HCT116 (cell line): ENCODE measurements at regions not wholly inside any gene's neighbourhood (a gene's known extent, or its start where the extent isn't known, plus 50 kb on each side); places are given as distances from the start of the nearest gene placed in this dataset.

Experiments
- ATAC-seq: fragments of 200-7000 bp; cut with Tn5 transposase; 2 replicates; pipeline ENCODE4 v1.9.1; 2020; ENCODE audit warnings: mild to moderate bottlenecking, moderate library complexity
- BruUV-seq: library from RNA; stranded (reverse); fragments of 400-500 nt; replicated peaks from 2 replicates; lab custom pipeline; 2021; lab: Mats Ljungman, UMichigan
- CTCF ChIA-PET: fragments of 300-600 bp; sonication (Branson Sonifier 250); formaldehyde crosslinking; loops from one replicate; lab custom pipeline; 2021; ENCODE audit warnings: antibody characterized with exemption; lab: Charles Lee
- POLR2A ChIA-PET: fragments of 300-600, 350-600 bp; sonication (Branson Sonifier 250); formaldehyde crosslinking; loops from one replicate; lab custom pipeline; 2021; ENCODE audit warnings: antibody characterized with exemption; lab: Charles Lee
- RAD21 ChIA-PET, 2 experiments: fragments of 300-600 bp; sonication (Branson Sonifier 250); formaldehyde crosslinking; loops; one replicate each; lab custom pipeline; 2023; ENCODE audit warnings: low total read pairs in 2 of 2; ENCODE audit not compliant: uncharacterized antibody in 2 of 2, unreplicated experiment in 2 of 2, low non-redundant PET in 1 of 2; lab: Charles Lee
- DNase-seq: peaks from one replicate; pipeline ENCODE4 v3.0.0-alpha.2; 2010; ENCODE audit warnings: low read depth, low spot score
- H2AFZ ChIP-seq: fragments of 200-600 bp; shearing (Covaris generic), sonication (generic); 2 replicates; pipeline ENCODE4 v1.6.1; 2017; ENCODE audit warnings: low read depth, mixed run types, mixed read lengths, antibody characterized with exemption, low read length; ENCODE audit not compliant: poor library complexity, severe bottlenecking
- H3K27ac ChIP-seq: 2 replicates; pipeline ENCODE4 v1.5.1; 2012; ENCODE audit warnings: low read depth, low read length
- H3K27me3 ChIP-seq: fragments of 200-600 bp; sonication (generic); 2 replicates; pipeline ENCODE4 v1.6.1; 2016; ENCODE audit warnings: mixed run types, low read length, mixed read lengths; ENCODE audit not compliant: insufficient read depth
- H3K36me3 ChIP-seq, 2 experiments: fragments of 200-500 bp in 1 of 2; fragments of 200-600 bp in 1 of 2; sonication (Bioruptor generic) in 1 of 2; sonication (generic) in 1 of 2; 2 replicates each; pipeline versions ENCODE4 v1.5.1 to v1.6.1; 2014 to 2016; ENCODE audit warnings: low read length in 2 of 2, inconsistent platforms in 1 of 2, mixed read lengths in 1 of 2, mixed run types in 1 of 2; ENCODE audit not compliant: insufficient read depth in 2 of 2, control insufficient read depth in 1 of 2
- H3K4me1 ChIP-seq, 2 experiments: fragments of 200-600 bp in 1 of 2; sonication (generic) in 1 of 2; 2 replicates each; pipeline versions ENCODE4 v1.5.1 to v1.6.1; 2012 to 2017; ENCODE audit warnings: low read length in 2 of 2, inconsistent platforms in 1 of 2, mild to moderate bottlenecking in 1 of 2, mixed read lengths in 1 of 2, mixed run types in 1 of 2, moderate library complexity in 1 of 2; ENCODE audit not compliant: insufficient read depth in 2 of 2, control insufficient read depth in 1 of 2
- H3K4me2 ChIP-seq: fragments of 200-600 bp; sonication (generic); 2 replicates; pipeline ENCODE4 v1.6.1; 2017; ENCODE audit warnings: mixed run types, low read length, mixed read lengths
- H3K4me3 ChIP-seq, 2 experiments: fragments of 200-600 bp in 1 of 2; sonication (generic) in 1 of 2; replicated peaks in 1 of 2; 2 replicates each; pipeline ENCODE4 v1.5.1; 2011 to 2016; ENCODE audit warnings: low read length in 2 of 2, control low read depth in 1 of 2, low read depth in 1 of 2, mild to moderate bottlenecking in 1 of 2, mixed read lengths in 1 of 2, mixed run types in 1 of 2
- H3K79me2 ChIP-seq: fragments of 200-600 bp; sonication (generic); 2 replicates; pipeline ENCODE4 v1.6.1; 2017; ENCODE audit warnings: mild to moderate bottlenecking, mixed run types, low read length, moderate library complexity, mixed read lengths; ENCODE audit not compliant: insufficient read depth
- H3K9ac ChIP-seq: fragments of 200-600 bp; sonication (generic); 2 replicates; pipeline ENCODE4 v1.6.1; 2016; ENCODE audit warnings: low read length, mixed read lengths
- H3K9me2 ChIP-seq: fragments of 200-600 bp; sonication (generic), shearing (Covaris generic); 2 replicates; pipeline ENCODE4 v1.6.1; 2017; ENCODE audit warnings: mixed run types, mild to moderate bottlenecking, moderate library complexity; ENCODE audit not compliant: insufficient read depth
- H3K9me3 ChIP-seq, 2 experiments: fragments of 200-500 bp in 1 of 2; fragments of 200-600 bp in 1 of 2; sonication (Bioruptor generic) in 1 of 2; sonication (generic) in 1 of 2; 2 replicates each; pipeline ENCODE4 v1.6.1; 2014 to 2017; ENCODE audit warnings: low read length in 2 of 2, mixed read lengths in 2 of 2, inconsistent platforms in 1 of 2, low read depth in 1 of 2, mild to moderate bottlenecking in 1 of 2, mixed run types in 1 of 2, moderate library complexity in 1 of 2; ENCODE audit not compliant: control insufficient read depth in 1 of 2, insufficient read depth in 1 of 2
- H4K20me1 ChIP-seq: fragments of 200-600 bp; sonication (generic), shearing (Covaris generic); 2 replicates; pipeline ENCODE4 v1.6.1; 2017; ENCODE audit warnings: mixed run types, mild to moderate bottlenecking, moderate library complexity; ENCODE audit not compliant: insufficient read depth
- FOSL1 ChIP-seq: IDR thresholded peaks from 2 replicates; pipeline ENCODE4 v1.6.1; 2012; ENCODE audit warnings: low read depth
- JUND ChIP-seq: IDR thresholded peaks from 2 replicates; pipeline ENCODE4 v1.6.1; 2012
- YY1 ChIP-seq: IDR thresholded peaks from 2 replicates; pipeline ENCODE4 v1.6.1; 2011; ENCODE audit warnings: low read length, low read depth, moderate library complexity, mild to moderate bottlenecking; ENCODE audit not compliant: insufficient replicate concordance; ENCODE audit errors: extremely low read depth
- ZFX ChIP-seq: fragments of 450-650 bp; IDR thresholded peaks from 2 replicates; pipeline ENCODE4 v1.6.1; 2017
- ZNF274 ChIP-seq: fragments of 200-500 bp; sonication (Bioruptor generic); IDR thresholded peaks from 2 replicates; pipeline ENCODE4 v1.6.1; 2014; ENCODE audit warnings: mild to moderate bottlenecking, low read depth, low read length, inconsistent platforms
- intact Hi-C: fragments of 100-400 bp; cut with micrococcal nuclease; formaldehyde crosslinking; loops from 2 replicates; pipeline ENCODE4 v1.10.0; 2022
- TF ChIP-seq, protein P1 (sequence below): IDR thresholded peaks from 2 replicates; pipeline ENCODE4 v1.6.1; 2012; ENCODE audit warnings: low read depth

DNA sequence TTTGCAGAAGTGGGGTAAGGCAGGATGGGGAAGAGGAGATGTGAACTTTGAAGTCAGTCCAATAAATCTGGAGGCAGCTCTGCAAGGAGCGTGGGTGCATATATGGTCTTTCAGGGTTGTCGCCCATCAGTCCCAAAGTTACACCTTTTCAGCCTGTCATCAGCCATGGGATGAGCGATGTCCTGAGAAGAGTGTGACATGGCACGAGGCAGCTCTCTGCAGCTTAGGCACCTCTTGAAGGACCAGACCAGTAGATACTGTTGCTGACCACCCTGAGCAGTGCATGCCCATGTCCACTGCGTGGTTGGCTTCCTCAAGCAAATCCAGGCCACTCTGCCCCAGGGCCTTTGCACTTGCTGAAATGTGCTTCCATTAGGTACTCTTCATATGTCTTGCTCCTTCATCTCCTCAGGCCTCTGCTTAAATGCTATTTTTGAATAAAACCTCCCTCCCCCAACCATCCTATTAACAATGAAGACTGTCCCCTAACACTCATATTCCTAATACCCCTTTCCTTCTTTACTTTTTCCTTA lies 171.7 kb downstream of the ACTR3 start:
- no peak for ATAC-seq
- H3K9me3 ChIP-seq = no peaks in the 10 kb centered on the region
- no peaks in the 10 kb centered on the region for H4K20me1 ChIP-seq
- no peaks in the 10 kb centered on the region for H3K79me2 ChIP-seq
- ChIA-PET POLR2A (no interaction called here), RAD21 (no interaction called here), CTCF (no interaction called here)
- no peaks in the 10 kb centered on the region for H3K4me1 ChIP-seq
- intact Hi-C loops = no loop called here
- H3K36me3 ChIP-seq = no peaks in the 10 kb centered on the region
- no peaks in the 10 kb centered on the region for H3K9me2 ChIP-seq
- BruUV-seq = no TSS peak
- no peak overlapping the region for H3K9ac ChIP-seq
- H3K4me2 ChIP-seq = no peak overlapping the region
- no peak overlapping the region for H3K27ac ChIP-seq
- TF ChIP-seq ZNF274 (no peak), YY1 (no peak)
- TF ChIP-seq, all 23 proteins: peak for 0
- H3K4me3 ChIP-seq = no peak overlapping the region
- H2AFZ ChIP-seq = no peak overlapping the region
- no peak for DNase-seq
- H3K27me3 ChIP-seq = 0 out of 2 replicates have a peak, but pooled peaks cover under 1% of the 10 kb centered on the region

DNA sequence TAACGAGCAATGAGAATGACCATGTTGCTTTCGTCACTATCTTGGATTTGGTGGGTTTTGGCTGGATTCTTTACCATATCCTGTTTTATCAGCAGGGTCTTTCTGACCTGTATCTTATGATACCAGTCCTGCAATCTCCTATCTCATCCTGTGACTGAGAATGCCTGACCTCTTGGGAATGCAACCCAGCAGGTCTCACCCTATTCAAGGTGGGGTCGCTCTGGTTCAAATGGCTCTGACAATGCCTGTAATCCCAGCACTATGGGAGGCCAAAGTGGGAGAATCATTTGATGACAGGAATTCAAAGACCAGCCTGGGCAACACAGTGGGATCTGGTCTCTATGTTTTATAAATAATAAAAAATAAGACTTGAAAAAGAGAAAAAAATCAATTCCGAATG lies 173.5 kb downstream of the ACTR3 start:
- H3K9me3 ChIP-seq = no peaks in the 10 kb centered on the region
- ChIA-PET RAD21 (interaction anchor here in 1 of 2 experiments (0.7 kb wide), 1 partner anchor 10 kb away, joined by 3 read pairs; no protein-coding TSS in a partner anchor), POLR2A (no interaction called here), CTCF (no interaction called here)
- H3K36me3 ChIP-seq = no peaks in the 10 kb centered on the region
- H2AFZ ChIP-seq = no peak overlapping the region
- TF ChIP-seq JUND (no peak), FOSL1 (no peak), ZFX (no peak)
- TF ChIP-seq, protein P1, sequence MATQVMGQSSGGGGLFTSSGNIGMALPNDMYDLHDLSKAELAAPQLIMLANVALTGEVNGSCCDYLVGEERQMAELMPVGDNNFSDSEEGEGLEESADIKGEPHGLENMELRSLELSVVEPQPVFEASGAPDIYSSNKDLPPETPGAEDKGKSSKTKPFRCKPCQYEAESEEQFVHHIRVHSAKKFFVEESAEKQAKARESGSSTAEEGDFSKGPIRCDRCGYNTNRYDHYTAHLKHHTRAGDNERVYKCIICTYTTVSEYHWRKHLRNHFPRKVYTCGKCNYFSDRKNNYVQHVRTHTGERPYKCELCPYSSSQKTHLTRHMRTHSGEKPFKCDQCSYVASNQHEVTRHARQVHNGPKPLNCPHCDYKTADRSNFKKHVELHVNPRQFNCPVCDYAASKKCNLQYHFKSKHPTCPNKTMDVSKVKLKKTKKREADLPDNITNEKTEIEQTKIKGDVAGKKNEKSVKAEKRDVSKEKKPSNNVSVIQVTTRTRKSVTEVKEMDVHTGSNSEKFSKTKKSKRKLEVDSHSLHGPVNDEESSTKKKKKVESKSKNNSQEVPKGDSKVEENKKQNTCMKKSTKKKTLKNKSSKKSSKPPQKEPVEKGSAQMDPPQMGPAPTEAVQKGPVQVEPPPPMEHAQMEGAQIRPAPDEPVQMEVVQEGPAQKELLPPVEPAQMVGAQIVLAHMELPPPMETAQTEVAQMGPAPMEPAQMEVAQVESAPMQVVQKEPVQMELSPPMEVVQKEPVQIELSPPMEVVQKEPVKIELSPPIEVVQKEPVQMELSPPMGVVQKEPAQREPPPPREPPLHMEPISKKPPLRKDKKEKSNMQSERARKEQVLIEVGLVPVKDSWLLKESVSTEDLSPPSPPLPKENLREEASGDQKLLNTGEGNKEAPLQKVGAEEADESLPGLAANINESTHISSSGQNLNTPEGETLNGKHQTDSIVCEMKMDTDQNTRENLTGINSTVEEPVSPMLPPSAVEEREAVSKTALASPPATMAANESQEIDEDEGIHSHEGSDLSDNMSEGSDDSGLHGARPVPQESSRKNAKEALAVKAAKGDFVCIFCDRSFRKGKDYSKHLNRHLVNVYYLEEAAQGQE = no peak
- no TSS peak for BruUV-seq
- H3K9ac ChIP-seq = no peak overlapping the region
- ATAC-seq (no peak), DNase-seq (no peak)
- H3K27me3 ChIP-seq = no peaks in the 10 kb centered on the region
- H3K4me2 ChIP-seq = no peak overlapping the region
- no peaks in the 10 kb centered on the region for H3K79me2 ChIP-seq
- H3K4me3 ChIP-seq = no peak overlapping the region
- H3K4me1 ChIP-seq = no peaks in the 10 kb centered on the region
- no peak overlapping the region for H3K27ac ChIP-seq
- intact Hi-C loops = no loop called here
- no peaks in the 10 kb centered on the region for H3K9me2 ChIP-seq
- no peaks in the 10 kb centered on the region for H4K20me1 ChIP-seq
